ENCODE measurements at regions not wholly inside any gene's neighbourhood (a gene's known extent, or its start where the extent isn't known, plus 50 kb on each side); places are given as distances from the start of the nearest gene placed in this dataset.

DNA sequence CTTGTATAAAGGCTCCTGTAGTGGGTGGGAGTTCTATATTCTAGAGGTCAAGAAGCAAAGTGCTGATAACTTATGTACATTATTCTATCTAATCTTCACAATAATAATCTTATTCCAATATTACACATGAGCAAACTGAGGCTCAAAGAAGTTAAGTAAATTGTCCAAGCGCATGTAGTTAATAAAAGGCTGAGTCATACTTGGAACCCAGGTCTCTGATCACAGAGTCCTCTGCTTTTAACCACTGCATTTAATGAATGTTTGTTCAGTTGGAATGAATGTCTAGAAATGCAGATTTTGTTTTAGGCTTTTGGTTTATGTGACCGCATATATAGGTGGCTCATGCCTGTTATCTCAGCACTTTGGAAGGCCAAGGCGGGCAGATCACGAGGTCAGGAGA, 88.4 kb upstream of the PAQR3 start:
- no peak for DNase-seq (ENCODE audit: low read depth in 2 of 2)

DNA sequence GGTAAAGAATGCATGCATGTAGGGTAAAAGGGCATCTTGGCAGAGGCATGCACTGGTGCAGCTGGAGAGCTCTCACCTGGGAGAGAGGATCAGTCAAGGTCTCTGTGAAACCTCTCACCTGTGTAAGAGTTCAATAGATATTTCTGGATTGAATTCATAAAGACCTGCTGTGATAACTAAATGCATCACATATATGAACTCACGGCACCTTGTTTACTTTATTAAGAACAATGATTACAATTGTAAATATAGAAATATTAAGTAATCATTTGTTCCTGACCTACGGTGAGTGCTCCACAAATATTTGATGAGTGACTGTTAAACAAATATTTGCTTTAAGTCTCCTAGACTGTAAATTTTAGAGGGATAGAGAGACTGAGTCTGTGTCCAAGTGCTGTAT, 85.9 kb upstream of the PAQR3 start:
- no peak for DNase-seq (ENCODE audit: low read depth in 2 of 2)

DNA sequence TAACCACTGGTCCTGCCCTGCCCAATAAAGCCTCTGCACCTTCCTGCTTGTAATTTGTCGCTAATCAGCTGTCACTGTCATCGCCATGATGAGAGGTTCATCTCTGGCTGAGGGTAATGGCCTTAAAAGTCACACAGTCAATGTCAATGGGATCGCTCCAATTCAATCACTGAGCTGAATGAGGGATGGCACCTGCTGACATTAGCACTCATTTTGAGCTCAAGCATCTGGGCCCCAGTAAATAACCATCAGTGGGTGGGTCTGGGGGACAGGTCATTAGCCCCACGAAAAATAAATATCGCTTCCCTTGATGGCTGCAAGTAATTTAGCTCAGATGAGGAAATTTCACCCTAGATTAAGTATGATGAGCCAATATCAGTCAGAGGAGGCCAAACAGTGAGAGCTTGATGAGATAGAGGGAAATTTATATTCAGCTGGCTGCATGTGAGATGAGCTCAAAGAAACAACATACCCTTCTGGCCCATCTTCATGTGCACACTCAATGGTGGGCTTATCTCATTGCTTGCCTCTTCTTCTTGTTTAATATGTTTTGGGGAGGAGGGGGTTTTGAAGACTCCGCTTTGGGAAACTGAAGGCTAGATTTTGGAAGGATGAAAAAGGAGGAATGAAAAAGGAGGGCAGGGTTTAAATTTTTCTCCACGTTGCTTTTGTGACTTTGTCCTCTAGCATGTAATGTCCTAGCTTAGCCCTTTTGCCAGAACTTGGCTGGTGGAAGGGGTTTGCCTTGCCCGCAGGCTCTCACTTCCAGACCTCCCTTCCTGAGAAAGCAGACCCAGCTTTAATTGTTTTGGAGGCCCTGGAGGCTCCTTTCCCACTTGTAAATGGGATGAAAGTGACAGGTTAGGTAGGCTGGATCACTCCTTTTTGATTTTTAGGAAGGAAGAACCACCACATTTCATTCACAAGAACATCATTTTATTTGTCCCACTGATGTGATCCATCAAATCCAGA, 84.8 kb upstream of the PAQR3 start:
- DNase-seq (ENCODE audit: low read depth in 2 of 2), result no peak

DNA sequence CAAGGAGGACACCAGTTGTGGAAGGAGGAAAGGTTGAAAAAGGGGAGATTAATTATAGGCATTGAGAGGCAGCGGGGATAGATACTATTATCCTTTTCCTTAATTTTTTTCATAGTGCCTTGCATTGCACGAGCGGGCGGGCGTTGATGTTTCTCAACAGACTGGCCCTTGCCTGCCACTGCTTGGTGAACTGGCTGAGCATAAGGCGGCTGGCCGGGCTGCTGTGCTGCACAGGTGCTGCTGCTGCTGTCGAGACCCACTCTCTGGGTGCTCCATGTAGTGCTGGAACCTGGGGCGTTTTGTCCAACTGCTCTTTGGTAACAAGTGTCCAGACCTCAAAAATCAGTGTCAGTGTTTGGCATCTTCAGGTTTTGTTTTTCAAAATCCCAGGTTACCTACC, 83.3 kb upstream of the PAQR3 start:
- DNase-seq (ENCODE audit: low read depth in 2 of 2), result no peak

GRCh38 chr4:79017481-79017880, 78.2 kb upstream of the PAQR3 start:
- DNase-seq (ENCODE audit: low read depth in 2 of 2), result no peak

- DNase-seq (ENCODE audit: low read depth in 2 of 2), result no peak
Measured at GRCh38 chr4:79016878-79017277, 77.6 kb upstream of the PAQR3 start.

GRCh38 chr4:79015411-79015810, 76.2 kb upstream of the PAQR3 start:
- no peak for DNase-seq (ENCODE audit: low read depth in 2 of 2)

DNA sequence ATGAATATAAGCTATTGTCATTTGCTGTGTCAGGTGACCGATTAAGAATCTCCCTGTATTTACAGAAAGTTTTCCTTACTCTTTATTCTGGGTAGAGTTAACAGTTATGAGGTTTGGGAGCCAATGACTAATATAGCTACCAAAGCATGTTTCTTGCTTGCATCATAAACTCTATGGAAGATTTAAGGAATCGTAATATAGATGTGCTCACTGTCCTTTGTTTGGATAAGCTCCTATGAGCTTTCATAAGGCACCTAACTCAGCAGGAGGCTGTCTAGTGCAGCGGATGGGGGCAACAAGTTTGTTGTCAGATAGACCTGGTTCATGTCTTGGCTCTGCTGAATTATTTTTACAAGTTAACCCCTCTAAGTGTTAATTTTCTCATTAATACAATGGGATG, 75.0 kb upstream of the PAQR3 start:
- DNase-seq (ENCODE audit: low read depth in 2 of 2), result no peak

DNA sequence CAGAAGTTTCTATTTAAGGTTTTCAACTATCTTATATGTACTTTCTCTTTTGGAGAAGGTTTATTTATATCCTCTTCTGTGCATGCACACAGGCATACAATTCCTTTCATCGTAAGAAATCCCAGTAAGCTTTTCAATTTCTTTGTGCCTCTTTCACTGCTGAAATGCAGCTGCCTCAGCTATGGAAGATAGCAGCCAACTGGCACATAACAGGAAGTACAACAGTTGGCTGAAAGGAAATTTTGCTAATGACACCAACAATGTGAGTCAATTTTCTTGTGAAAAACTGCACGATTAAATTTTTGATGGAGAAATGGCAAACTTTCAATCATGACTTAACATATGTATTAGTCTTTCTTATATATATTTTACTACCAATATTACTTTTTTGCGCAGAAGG, 74.5 kb upstream of the PAQR3 start:
- DNase-seq (ENCODE audit: low read depth in 2 of 2), result no peak

- DNase-seq (ENCODE audit: low read depth in 2 of 2), result no peak
Measured at GRCh38 chr4:78990938-78991810, 51.9 kb upstream of the PAQR3 start.

- no peak for DNase-seq (ENCODE audit: low read depth in 2 of 2)
Measured at GRCh38 chr4:78989697-78990270, 50.5 kb upstream of the PAQR3 start.

All from lung microvascular endothelial cell (primary cell).